Right cardiac atrium (tissue), 5 donors: ENCODE measurements at regions not wholly inside any gene's neighbourhood (a gene's known extent, or its start where the extent isn't known, plus 50 kb on each side); places are given as distances from the start of the nearest gene placed in this dataset.

Experiments
- ATAC-seq, 2 donors: fragments of 200-7000 bp; cut with Tn5 transposase; one replicate each; pipeline versions ENCODE4 v1.8.0 to v1.9.1; 2020; ENCODE audit warnings: moderate library complexity in 2 of 2, mild to moderate bottlenecking in 1 of 2
- DNase-seq, 3 donors: peaks; one replicate each; pipeline ENCODE4 v3.0.0-alpha.2; 2020
- H3K27ac ChIP-seq: one replicate; pipeline ENCODE4 v1.5.1; 2013; ENCODE audit warnings: mild to moderate bottlenecking, low read length, control low read depth, moderate library complexity
- H3K27me3 ChIP-seq: one replicate; pipeline ENCODE4 v1.6.1; 2013; ENCODE audit not compliant: control insufficient read depth, insufficient read depth
- H3K4me1 ChIP-seq: one replicate; pipeline ENCODE4 v1.6.1; 2013; ENCODE audit warnings: low read length; ENCODE audit not compliant: control insufficient read depth, insufficient read depth
- H3K4me3 ChIP-seq: one replicate; pipeline ENCODE4 v1.5.1; 2013; ENCODE audit warnings: low read length, control low read depth
- H3K9me3 ChIP-seq: one replicate; pipeline ENCODE4 v1.6.1; 2013; ENCODE audit warnings: low read length; ENCODE audit not compliant: control insufficient read depth
- WGBS: extraction: QIAGEN DNeasy Blood & Tissue Kit; methylation state at CpG from one replicate; pipeline ENCODE4 v1.1.7; 2013; 5-methylcytosine and 5-hydroxymethylcytosine counted together
- intact Hi-C, 4 donors: fragments of 100-400 bp; cut with DNase I; formaldehyde crosslinking; loops; one replicate each; pipeline versions ENCODE4 v1.11.0 to v1.14.0; 2022 to 2023
- donor health status: healthy with polysubstance abuse.
- donor health status: DM: no; HTN: yes; CAD: no.
- donor health status: DM: no; HTN: no; CAD: no.
- donor health status: DM: no; HTN: yes; CAD: no; lungs with severe emphysema.
- donor health status: DM: yes; HTN: yes; CAD: no.

GRCh38 chr3:72133329-72134011, 348.5 kb upstream of the PROK2 start:
- DNase-seq (no peak), ATAC-seq (no peak)
- Histone ChIP-seq H3K27me3 (no peaks in the 10 kb centered on the region), H3K27ac (no peak overlapping the region), H3K4me1 (peaks cover 3% of the 10 kb centered on the region), H3K4me3 (no peak overlapping the region), H3K9me3 (no peaks in the 10 kb centered on the region)
- intact Hi-C loops: no loop called here
- WGBS: 84% methylated on average over 7 of the region's 7 CpGs

- H3K27ac ChIP-seq: no peak overlapping the region
- 90% methylated on average over 1 of the region's 1 CpG for WGBS
- no peak for ATAC-seq
- H3K4me1 ChIP-seq: no peaks in the 10 kb centered on the region
- H3K9me3 ChIP-seq: no peaks in the 10 kb centered on the region
- intact Hi-C loops: no loop called here
- no peaks in the 10 kb centered on the region for H3K27me3 ChIP-seq
- DNase-seq: no peak
- H3K4me3 ChIP-seq: no peak overlapping the region
These were observed 347.0 kb upstream of the PROK2 start for GRCh38 chr3:72131899-72132298.

GRCh38 chr3:72130565-72130964, 345.6 kb upstream of the PROK2 start:
- Histone ChIP-seq H3K4me3 (no peak overlapping the region), H3K9me3 (no peaks in the 10 kb centered on the region), H3K27ac (no peak overlapping the region), H3K27me3 (no peaks in the 10 kb centered on the region), H3K4me1 (no peaks in the 10 kb centered on the region)
- intact Hi-C loops: no loop called here
- ATAC-seq: no peak
- no peak for DNase-seq
- 97% methylated on average over 3 of the region's 3 CpGs for WGBS

- Histone ChIP-seq H3K4me3 (no peak overlapping the region), H3K27ac (no peak overlapping the region), H3K27me3 (no peaks in the 10 kb centered on the region), H3K9me3 (no peaks in the 10 kb centered on the region), H3K4me1 (no peaks in the 10 kb centered on the region)
- ATAC-seq: peak; percentile 21 to 50
- DNase-seq: no peak
- WGBS: 46% methylated on average over 5 of the region's 5 CpGs
- intact Hi-C loops: no loop called here
These were observed 344.6 kb upstream of the PROK2 start for GRCh38 chr3:72129501-72130094.

- ATAC-seq (no peak), DNase-seq (no peak)
- 68% methylated on average over 2 of the region's 2 CpGs for WGBS
- Histone ChIP-seq H3K4me3 (no peak overlapping the region), H3K27ac (no peak overlapping the region), H3K9me3 (no peaks in the 10 kb centered on the region), H3K4me1 (no peaks in the 10 kb centered on the region), H3K27me3 (no peaks in the 10 kb centered on the region)
- intact Hi-C loops: no loop called here
These were observed 344.0 kb upstream of the PROK2 start for GRCh38 chr3:72128921-72129320.

GRCh38 chr3:72127844-72128243, 342.9 kb upstream of the PROK2 start:
- ATAC-seq: no peak
- no peak overlapping the region for H3K4me3 ChIP-seq
- no peak overlapping the region for H3K27ac ChIP-seq
- H3K9me3 ChIP-seq: no peaks in the 10 kb centered on the region
- H3K27me3 ChIP-seq: no peaks in the 10 kb centered on the region
- no peaks in the 10 kb centered on the region for H3K4me1 ChIP-seq
- intact Hi-C loops: no loop called here
- no peak for DNase-seq
- 92% methylated on average over 3 of the region's 3 CpGs for WGBS

GRCh38 chr3:72127224-72127612, 342.3 kb upstream of the PROK2 start:
- no peak for DNase-seq
- intact Hi-C loops: no loop called here
- Histone ChIP-seq H3K4me3 (no peak overlapping the region), H3K27me3 (no peaks in the 10 kb centered on the region), H3K27ac (no peak overlapping the region), H3K9me3 (no peaks in the 10 kb centered on the region), H3K4me1 (no peaks in the 10 kb centered on the region)
- no peak for ATAC-seq
- WGBS: 87% methylated on average over 4 of the region's 4 CpGs

GRCh38 chr3:72126441-72127223, 341.7 kb upstream of the PROK2 start:
- no peaks in the 10 kb centered on the region for H3K27me3 ChIP-seq
- no peak overlapping the region for H3K27ac ChIP-seq
- no peak for ATAC-seq
- 82% methylated on average over 8 of the region's 8 CpGs for WGBS
- H3K9me3 ChIP-seq: no peaks in the 10 kb centered on the region
- intact Hi-C loops: no loop called here
- DNase-seq: no peak
- no peak overlapping the region for H3K4me3 ChIP-seq
- no peaks in the 10 kb centered on the region for H3K4me1 ChIP-seq

- WGBS: 29% methylated on average over 7 of the region's 7 CpGs
- ATAC-seq (peak; percentile 81 to 96), DNase-seq (peak; percentile 64 to 75 (median 72))
- intact Hi-C loops: no loop called here
- H3K9me3 ChIP-seq: no peaks in the 10 kb centered on the region
- H3K27ac ChIP-seq: no peak overlapping the region
- no peak overlapping the region for H3K4me3 ChIP-seq
- no peaks in the 10 kb centered on the region for H3K27me3 ChIP-seq
- H3K4me1 ChIP-seq: no peaks in the 10 kb centered on the region
These were observed 339.0 kb upstream of the PROK2 start for GRCh38 chr3:72123908-72124441.

GRCh38 chr3:72120806-72121778, 336.1 kb upstream of the PROK2 start:
- no peak for ATAC-seq
- 78% methylated on average over 5 of the region's 5 CpGs for WGBS
- no peaks in the 10 kb centered on the region for H3K27me3 ChIP-seq
- no peak overlapping the region for H3K4me3 ChIP-seq
- no peaks in the 10 kb centered on the region for H3K4me1 ChIP-seq
- intact Hi-C loops: no loop called here
- no peak for DNase-seq
- no peaks in the 10 kb centered on the region for H3K9me3 ChIP-seq
- no peak overlapping the region for H3K27ac ChIP-seq
